Common myeloid progenitor, CD34-positive (primary cell): ENCODE measurements at regions not wholly inside any gene's neighbourhood (a gene's known extent, or its start where the extent isn't known, plus 50 kb on each side); places are given as distances from the start of the nearest gene placed in this dataset.

Experiments used
- CTCF ChIA-PET: fragments of 350-600 bp; sonication (Branson Sonifier 250); formaldehyde crosslinking; loops from one replicate; lab custom pipeline; 2021; ENCODE audit warnings: antibody characterized with exemption; lab: Charles Lee
- POLR2A ChIA-PET: fragments of 350-600 bp; sonication (Branson Sonifier 250); formaldehyde crosslinking; loops from one replicate; lab custom pipeline; 2021; ENCODE audit warnings: antibody characterized with exemption; lab: Charles Lee
- DNase-seq, 3 donors: peaks; one replicate each; pipeline versions ENCODE4 v3.0.0 to v3.0.0-alpha.2; 2013
- H3K27ac ChIP-seq, 2 experiments: 1 replicate in 1 of 2; 2 replicates in 1 of 2; pipeline ENCODE4 v1.7.0; 2013; ENCODE audit warnings: inconsistent platforms in 2 of 2, low read length in 2 of 2, mild to moderate bottlenecking in 2 of 2, low read depth in 1 of 2, moderate library complexity in 1 of 2; ENCODE audit not compliant: severe bottlenecking in 2 of 2, insufficient read depth in 1 of 2, poor library complexity in 1 of 2
- H3K27me3 ChIP-seq, 5 experiments: replicated peaks in 2 of 5; 1 replicate in 3 of 5; 2 replicates in 2 of 5; pipeline versions ENCODE4 v1.6.1 to v1.7.0; 2013; ENCODE audit warnings: low read length in 4 of 5, mild to moderate bottlenecking in 2 of 5, moderate library complexity in 2 of 5, inconsistent platforms in 1 of 5; ENCODE audit not compliant: insufficient read depth in 5 of 5, control insufficient read depth in 4 of 5
- H3K36me3 ChIP-seq, 4 experiments: 1 replicate in 2 of 4; 2 replicates in 2 of 4; pipeline versions ENCODE4 v1.6.1 to v1.7.0; 2013; ENCODE audit warnings: low read length in 3 of 4, control low read depth in 1 of 4, mild to moderate bottlenecking in 1 of 4; ENCODE audit not compliant: control insufficient read depth in 4 of 4, insufficient read depth in 4 of 4
- H3K4me1 ChIP-seq, 4 experiments: 1 replicate in 3 of 4; 2 replicates in 1 of 4; pipeline versions ENCODE4 v1.6.1 to v1.7.1; 2013; ENCODE audit warnings: low read length in 3 of 4, mild to moderate bottlenecking in 3 of 4, control low read depth in 1 of 4, inconsistent platforms in 1 of 4, moderate library complexity in 1 of 4; ENCODE audit not compliant: control insufficient read depth in 4 of 4, insufficient read depth in 4 of 4; ENCODE audit errors: control extremely low read depth in 1 of 4
- H3K4me3 ChIP-seq, 7 experiments: 1 replicate in 4 of 7; 2 replicates in 3 of 7; pipeline versions ENCODE4 v1.5.1 to v1.7.0; 2013; ENCODE audit warnings: mild to moderate bottlenecking in 7 of 7, low read length in 6 of 7, moderate library complexity in 6 of 7, inconsistent platforms in 2 of 7, low read depth in 2 of 7, control low read depth in 1 of 7; ENCODE audit not compliant: insufficient read depth in 4 of 7, control insufficient read depth in 1 of 7; ENCODE audit errors: extremely low read depth in 1 of 7
- H3K9me3 ChIP-seq, 5 experiments: 1 replicate in 4 of 5; 2 replicates in 1 of 5; pipeline versions ENCODE4 v1.6.1 to v1.7.1; 2013; ENCODE audit warnings: low read length in 4 of 5, mild to moderate bottlenecking in 2 of 5, inconsistent platforms in 1 of 5, low read depth in 1 of 5, moderate library complexity in 1 of 5; ENCODE audit not compliant: control insufficient read depth in 4 of 5, insufficient read depth in 2 of 5; ENCODE audit errors: control extremely low read depth in 1 of 5
- WGBS: methylation state at CpG from one replicate; pipeline ENCODE4 v1.1.5; 2013; ENCODE audit not compliant: insufficient coverage; 5-methylcytosine and 5-hydroxymethylcytosine counted together

DNA sequence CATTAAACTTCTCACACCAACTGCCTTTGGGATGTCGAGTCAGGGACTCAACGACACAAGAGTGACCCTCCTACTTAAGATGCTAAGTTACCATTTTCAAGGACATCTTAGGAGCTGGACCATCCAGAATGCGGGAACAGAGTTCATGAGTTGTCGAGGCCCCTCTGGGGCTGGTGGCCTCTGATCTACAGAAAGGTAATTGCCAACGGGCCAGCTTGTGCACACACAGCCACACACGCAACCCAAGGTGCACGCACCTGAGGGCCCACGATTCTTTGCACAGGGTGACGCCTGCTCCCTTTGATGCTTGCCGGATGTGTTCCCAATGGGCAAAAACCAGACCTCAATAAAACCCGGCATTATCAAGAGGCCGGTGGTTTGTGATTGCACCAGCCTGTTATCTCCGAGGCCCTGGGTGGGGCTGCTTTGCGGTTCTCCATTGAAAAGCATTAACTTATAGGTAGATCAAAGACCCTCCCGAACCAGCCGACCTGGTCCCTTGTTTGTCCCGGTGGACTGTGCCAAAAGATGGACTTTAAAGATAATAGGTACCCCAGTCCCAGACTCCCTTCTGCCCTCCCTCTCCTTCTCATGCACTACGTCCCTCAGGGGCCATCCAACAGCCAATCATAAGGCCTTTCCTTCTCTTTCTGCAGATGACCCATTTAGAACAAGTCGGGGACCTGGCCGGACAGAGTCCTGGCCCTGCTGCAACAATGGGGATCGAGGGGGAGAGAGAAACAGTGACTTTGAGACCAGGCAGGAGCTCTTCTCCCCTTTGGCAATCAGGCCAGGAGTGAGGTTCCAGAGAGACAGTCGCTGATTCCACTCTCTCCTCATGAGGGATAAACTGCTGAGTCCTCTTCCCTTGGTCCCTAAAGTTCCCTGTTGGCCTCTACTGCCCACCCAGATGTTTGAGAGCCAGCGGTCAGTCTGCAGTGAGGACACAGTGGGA is 292.5 kb downstream of the SOX9 start:
- Histone ChIP-seq H3K27ac (no peak overlapping the region), H3K4me3 (no peak overlapping the region), H3K36me3 (no peaks in the 10 kb centered on the region), H3K4me1 (no peaks in the 10 kb centered on the region), H3K27me3 (no peaks in the 10 kb centered on the region), H3K9me3 (peaks cover 3 to 18% (median 7%) of the 10 kb centered on the region in 5 experiments)
- DNase-seq: no peak
- POLR2A ChIA-PET: no interaction called here
- WGBS: 98% methylated on average over 16 of the region's 23 CpGs
- CTCF ChIA-PET: no interaction called here

DNA sequence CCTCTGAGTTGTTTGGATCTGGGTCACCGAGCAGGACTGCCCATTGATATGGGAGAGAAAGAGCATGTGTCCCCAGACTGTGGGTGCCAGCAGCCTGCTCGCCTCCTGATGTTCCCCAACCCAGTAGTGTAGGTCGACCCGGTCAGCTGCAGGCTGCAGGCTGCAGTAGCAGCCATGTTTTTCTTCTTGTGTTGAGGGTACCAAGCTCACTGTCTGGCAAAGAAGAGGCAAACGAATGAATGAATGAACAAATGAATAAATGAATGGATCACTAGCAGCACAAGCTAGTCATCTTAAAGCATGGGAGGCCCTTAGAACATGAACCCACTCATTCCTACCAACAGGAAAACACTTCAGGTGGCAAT is 293.2 kb downstream of the SOX9 start:
- DNase-seq: no peak
- POLR2A ChIA-PET: no interaction called here
- Histone ChIP-seq H3K27ac (no peak overlapping the region), H3K27me3 (no peaks in the 10 kb centered on the region), H3K9me3 (peaks cover 3 to 20% (median 8%) of the 10 kb centered on the region in 5 experiments), H3K36me3 (no peaks in the 10 kb centered on the region), H3K4me3 (no peak overlapping the region), H3K4me1 (no peaks in the 10 kb centered on the region)
- WGBS: 100% methylated on average over 4 of the region's 5 CpGs
- CTCF ChIA-PET: no interaction called here

DNA sequence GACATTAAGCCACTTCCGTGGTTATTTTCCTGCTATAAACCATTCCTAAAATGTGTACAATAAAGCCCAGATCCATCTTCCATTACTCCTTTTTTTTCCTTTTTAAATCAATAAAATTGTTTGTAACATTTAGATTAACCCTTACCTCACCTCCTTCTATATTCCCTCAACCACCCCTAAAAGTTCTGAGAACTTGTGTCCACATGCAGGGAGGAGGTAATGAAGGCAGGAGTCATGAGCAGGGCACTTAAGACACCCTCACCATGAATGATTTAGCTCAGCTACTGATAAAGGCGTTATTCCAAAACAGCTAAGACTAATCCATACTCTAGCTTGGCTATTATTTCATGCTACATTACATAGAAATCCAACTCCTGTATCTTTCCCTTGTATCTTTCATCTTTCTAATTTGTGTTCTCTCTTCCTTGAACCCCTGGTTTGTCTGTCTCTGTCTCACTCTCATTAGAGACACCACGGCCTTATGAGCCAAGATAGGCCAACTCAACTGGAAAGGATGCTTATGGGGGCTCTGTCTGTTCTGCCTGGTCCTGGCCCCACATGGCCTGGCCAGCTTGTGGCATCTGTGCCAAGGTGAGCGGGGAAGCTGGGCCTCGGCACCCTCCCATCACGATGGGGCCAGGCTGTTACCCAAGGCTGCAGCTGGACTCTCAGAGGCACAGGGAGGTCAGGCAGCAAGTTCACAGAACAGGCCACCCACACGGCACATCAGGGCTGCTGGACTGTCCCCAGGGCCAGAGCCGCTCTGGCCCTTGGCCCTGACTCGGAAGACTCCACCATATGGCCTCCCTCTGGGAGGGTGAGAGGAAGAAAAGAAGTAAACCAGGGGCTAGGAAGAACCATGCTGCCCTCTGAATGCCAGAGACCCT is 294.4 kb downstream of the SOX9 start:
- Histone ChIP-seq H3K27ac (no peak overlapping the region), H3K27me3 (no peaks in the 10 kb centered on the region), H3K36me3 (no peaks in the 10 kb centered on the region), H3K4me3 (no peak overlapping the region), H3K9me3 (peaks cover 3 to 20% (median 8%) of the 10 kb centered on the region in 5 experiments), H3K4me1 (no peaks in the 10 kb centered on the region)
- POLR2A ChIA-PET: no interaction called here
- CTCF ChIA-PET: no interaction called here
- 96% methylated on average over 4 of the region's 9 CpGs for WGBS
- no peak for DNase-seq

DNA sequence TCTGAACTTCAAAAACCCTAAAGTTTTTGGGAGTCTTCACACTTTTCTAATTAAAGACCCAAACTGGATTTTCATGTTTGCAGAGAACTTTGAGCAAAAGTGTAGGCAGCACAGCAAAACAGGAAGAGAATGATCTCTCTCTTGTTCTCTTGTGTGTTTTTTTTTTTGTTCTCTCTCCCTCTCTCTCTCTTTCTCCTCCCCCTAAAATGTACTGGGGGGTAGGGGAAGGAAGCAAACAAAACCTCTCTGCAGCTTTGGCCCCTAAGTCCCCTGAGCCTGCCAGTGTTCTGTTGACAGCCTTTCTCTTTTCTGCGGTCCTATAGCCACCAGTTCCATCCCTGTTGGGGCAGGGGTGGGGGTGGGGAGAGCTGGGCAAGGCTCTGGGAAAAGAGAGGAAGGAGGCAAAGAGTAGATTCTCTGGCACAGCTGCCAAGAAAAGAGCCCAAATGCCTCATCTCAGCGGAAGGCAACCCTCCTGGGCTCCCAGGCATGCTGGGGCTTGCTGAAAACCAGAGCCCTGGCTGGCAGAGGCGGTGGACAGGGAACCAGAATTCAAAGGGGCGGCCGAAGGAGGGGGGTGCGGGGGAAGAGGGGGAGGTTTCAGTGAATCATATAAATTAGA is 295.3 kb downstream of the SOX9 start:
- POLR2A ChIA-PET: no interaction called here
- Histone ChIP-seq H3K4me1 (peaks cover 0 to 2% (median 0%) of the 10 kb centered on the region in 4 experiments), H3K4me3 (no peak overlapping the region), H3K9me3 (peaks cover 3 to 20% (median 8%) of the 10 kb centered on the region in 5 experiments), H3K27me3 (no peaks in the 10 kb centered on the region), H3K36me3 (no peaks in the 10 kb centered on the region), H3K27ac (no peak overlapping the region)
- 60% methylated on average over 1 of the region's 6 CpGs for WGBS
- CTCF ChIA-PET: no interaction called here
- no peak for DNase-seq

DNA sequence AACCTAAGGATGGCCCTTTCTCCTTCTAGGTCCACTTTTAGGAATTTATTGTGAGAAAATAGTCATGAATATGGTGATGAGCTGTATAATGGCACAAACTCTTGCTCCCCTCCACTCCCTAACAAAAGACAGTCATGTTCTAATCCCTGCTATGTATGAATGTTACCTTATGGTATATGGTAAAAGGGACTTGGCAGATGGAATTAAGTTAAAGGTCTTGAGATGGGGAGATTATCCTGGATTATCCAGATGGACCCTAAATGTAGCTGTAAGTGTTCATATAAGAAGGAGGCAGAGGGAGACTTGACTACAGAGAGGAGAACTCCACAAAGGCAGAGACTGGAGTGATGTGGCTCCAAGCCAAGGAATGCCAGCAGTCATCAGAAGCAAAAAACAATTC is 296.1 kb downstream of the SOX9 start:
- Histone ChIP-seq H3K9me3 (peaks cover 3 to 20% (median 8%) of the 10 kb centered on the region in 5 experiments), H3K4me1 (peaks cover 0 to 4% (median 2%) of the 10 kb centered on the region in 4 experiments), H3K4me3 (no peak overlapping the region), H3K36me3 (no peaks in the 10 kb centered on the region), H3K27ac (no peak overlapping the region), H3K27me3 (no peaks in the 10 kb centered on the region)
- POLR2A ChIA-PET: no interaction called here
- CTCF ChIA-PET: no interaction called here
- DNase-seq: no peak

DNA sequence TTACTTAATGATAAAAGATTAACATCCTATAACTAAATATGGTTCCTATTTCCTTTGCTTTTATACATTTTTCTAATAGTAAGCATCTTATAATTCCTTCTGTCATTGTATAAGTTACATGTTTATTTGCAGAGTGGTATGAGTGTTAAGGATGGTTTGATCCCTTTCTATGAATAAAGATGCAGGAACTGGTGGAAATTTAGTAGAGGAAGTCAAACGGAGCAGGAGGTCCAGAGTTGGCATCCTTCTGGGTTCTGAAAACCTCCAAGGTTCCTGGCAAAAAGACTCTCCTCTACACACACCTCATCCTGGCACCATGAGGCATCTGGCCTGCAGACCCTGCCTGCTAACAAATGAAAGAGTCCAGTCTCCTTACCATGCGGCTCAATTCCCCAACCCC is 296.8 kb downstream of the SOX9 start:
- ChIA-PET POLR2A (no interaction called here), CTCF (no interaction called here)
- Histone ChIP-seq H3K27ac (no peak overlapping the region), H3K4me3 (no peak overlapping the region), H3K9me3 (peaks cover 3 to 20% (median 8%) of the 10 kb centered on the region in 5 experiments), H3K4me1 (peaks cover 0 to 4% (median 2%) of the 10 kb centered on the region in 4 experiments), H3K27me3 (no peaks in the 10 kb centered on the region), H3K36me3 (no peaks in the 10 kb centered on the region)
- no CpG with 5 or more reads among the region's 2 CpGs for WGBS
- DNase-seq: no peak
